PC-3 (cell line): ENCODE measurements at regions not wholly inside any gene's neighbourhood (a gene's known extent, or its start where the extent isn't known, plus 50 kb on each side); places are given as distances from the start of the nearest gene placed in this dataset.

Source experiments
- EZH2 ChIP-seq: fragments of 300-600 bp; sonication (generic); IDR thresholded peaks from one replicate; pipeline ENCODE4 v1.6.1; 2017; ENCODE audit warnings: antibody characterized with exemption, mild to moderate bottlenecking, low read length; ENCODE audit not compliant: unreplicated experiment
- EZH2phosphoT487 ChIP-seq: fragments of 300-600 bp; sonication (generic); IDR thresholded peaks from 2 replicates; pipeline ENCODE4 v1.6.1; 2018; ENCODE audit warnings: mild to moderate bottlenecking, antibody characterized with exemption, low read length, borderline replicate concordance
- TF ChIP-seq, protein P1 (sequence below): fragments of 300-600 bp; sonication (generic); conservative IDR thresholded peaks from 2 replicates; pipeline ENCODE4 v1.5.1; 2017; ENCODE audit warnings: antibody characterized with exemption, low read depth, mild to moderate bottlenecking, low read length

DNA sequence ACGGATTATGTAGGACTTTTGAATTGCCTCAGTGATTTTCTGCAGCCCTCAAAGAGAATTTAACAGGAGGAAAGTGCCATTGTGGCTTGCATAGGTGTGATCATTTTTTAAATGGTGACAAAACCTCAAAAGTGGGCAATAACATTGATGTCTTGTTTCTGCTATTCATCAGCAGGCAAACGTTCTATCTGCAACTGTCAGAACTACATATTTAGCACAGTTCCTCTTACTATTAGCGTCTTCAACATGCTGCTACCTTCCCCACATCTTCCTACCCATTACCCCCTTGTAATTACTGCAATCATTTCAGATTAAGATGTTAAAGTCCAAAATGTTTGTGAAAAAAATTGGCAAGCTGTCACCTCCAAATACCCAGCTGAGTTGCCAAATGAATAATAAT lies 254.6 kb downstream of the SMARCA2 start:
- TF ChIP-seq, protein P1, sequence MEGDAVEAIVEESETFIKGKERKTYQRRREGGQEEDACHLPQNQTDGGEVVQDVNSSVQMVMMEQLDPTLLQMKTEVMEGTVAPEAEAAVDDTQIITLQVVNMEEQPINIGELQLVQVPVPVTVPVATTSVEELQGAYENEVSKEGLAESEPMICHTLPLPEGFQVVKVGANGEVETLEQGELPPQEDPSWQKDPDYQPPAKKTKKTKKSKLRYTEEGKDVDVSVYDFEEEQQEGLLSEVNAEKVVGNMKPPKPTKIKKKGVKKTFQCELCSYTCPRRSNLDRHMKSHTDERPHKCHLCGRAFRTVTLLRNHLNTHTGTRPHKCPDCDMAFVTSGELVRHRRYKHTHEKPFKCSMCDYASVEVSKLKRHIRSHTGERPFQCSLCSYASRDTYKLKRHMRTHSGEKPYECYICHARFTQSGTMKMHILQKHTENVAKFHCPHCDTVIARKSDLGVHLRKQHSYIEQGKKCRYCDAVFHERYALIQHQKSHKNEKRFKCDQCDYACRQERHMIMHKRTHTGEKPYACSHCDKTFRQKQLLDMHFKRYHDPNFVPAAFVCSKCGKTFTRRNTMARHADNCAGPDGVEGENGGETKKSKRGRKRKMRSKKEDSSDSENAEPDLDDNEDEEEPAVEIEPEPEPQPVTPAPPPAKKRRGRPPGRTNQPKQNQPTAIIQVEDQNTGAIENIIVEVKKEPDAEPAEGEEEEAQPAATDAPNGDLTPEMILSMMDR, result no peak
- TF ChIP-seq EZH2phosphoT487 (no peak), EZH2 (no peak)
